GM12878 (cell line): ENCODE measurements at regions not wholly inside any gene's neighbourhood (a gene's known extent, or its start where the extent isn't known, plus 50 kb on each side); places are given as distances from the start of the nearest gene placed in this dataset.

Experiments used
- ATAC-seq: fragments of 200-7000 bp; cut with Tn5 transposase; 3 replicates; pipeline ENCODE4 v1.9.1; 2020; ENCODE audit warnings: mild to moderate bottlenecking, moderate library complexity
- BruUV-seq: library from RNA; stranded (reverse); fragments of 400-500 nt; replicated peaks from 2 replicates; lab custom pipeline; 2021; lab: Mats Ljungman, UMichigan
- CTCF ChIA-PET: fragments of 300-600 bp; sonication (Branson Sonifier 250); formaldehyde crosslinking; extraction: SDS; loops from one replicate; lab custom pipeline; 2021; ENCODE audit warnings: inconsistent platforms; lab: Yijun Ruan, JAX
- POLR2A ChIA-PET: fragments of 350-600 bp; formaldehyde crosslinking; extraction: SDS; loops from one replicate; lab custom pipeline; 2021; ENCODE audit warnings: inconsistent platforms; lab: Charles Lee
- RAD21 ChIA-PET: fragments of 300-600 bp; sonication (Branson Sonifier 250); formaldehyde crosslinking; loops from one replicate; lab custom pipeline; 2023; ENCODE audit warnings: antibody characterized with exemption; ENCODE audit not compliant: unreplicated experiment; lab: Charles Lee
- SMC1A ChIA-PET: fragments of 300-600 bp; sonication (Branson Sonifier 250); formaldehyde crosslinking; loops from one replicate; lab custom pipeline; 2023; ENCODE audit not compliant: unreplicated experiment, uncharacterized antibody; lab: Charles Lee
- DNase-seq: peaks from one replicate; pipeline ENCODE4 v3.0.0-alpha.2; 2011; ENCODE audit warnings: low read depth, low spot score
- FAIRE-seq: peaks from 3 replicates; lab custom pipeline; 2011; peaks lifted over from hg19 to GRCh38; lab: Jason Lieb, UNC
- H2AFZ ChIP-seq: 2 replicates; pipeline ENCODE4 v1.6.0; 2011; ENCODE audit warnings: low read depth, low read length, control low read depth; ENCODE audit not compliant: control insufficient read depth
- H3K27ac ChIP-seq: 2 replicates; pipeline ENCODE4 v1.5.1; 2011; ENCODE audit warnings: control low read depth; ENCODE audit not compliant: control insufficient read depth, insufficient read depth
- H3K27me3 ChIP-seq, 2 experiments: replicated peaks in 1 of 2; 2 replicates each; pipeline versions ENCODE4 v1.6.0 to v1.6.1; 2011; ENCODE audit warnings: low read length in 1 of 2; ENCODE audit not compliant: control insufficient read depth in 2 of 2, insufficient read depth in 2 of 2
- H3K36me3 ChIP-seq, 2 experiments: 2 replicates each; pipeline ENCODE4 v1.5.1; 2011; ENCODE audit warnings: low read length in 1 of 2; ENCODE audit not compliant: control insufficient read depth in 2 of 2, insufficient read depth in 2 of 2
- H3K4me1 ChIP-seq: 2 replicates; pipeline ENCODE4 v1.6.1; 2011; ENCODE audit warnings: mild to moderate bottlenecking, low read length, moderate library complexity, mixed read lengths; ENCODE audit not compliant: control insufficient read depth, insufficient read depth
- H3K4me2 ChIP-seq: 2 replicates; pipeline ENCODE4 v1.6.0; 2011; ENCODE audit warnings: control low read depth; ENCODE audit not compliant: control insufficient read depth, insufficient read depth
- H3K4me3 ChIP-seq: fragments of 200-600 bp; sonication (generic); 2 replicates; pipeline ENCODE4 v1.5.1; 2016
- H3K79me2 ChIP-seq: 2 replicates; pipeline ENCODE4 v1.6.0; 2011; ENCODE audit warnings: low read length; ENCODE audit not compliant: control insufficient read depth, insufficient read depth
- H3K9ac ChIP-seq: 2 replicates; pipeline ENCODE4 v1.8.0; 2011; ENCODE audit warnings: low read length, control low read depth, mixed read lengths; ENCODE audit not compliant: control insufficient read depth, insufficient read depth
- H3K9me3 ChIP-seq: replicated peaks from 3 replicates; pipeline ENCODE4 v1.5.1; 2011; ENCODE audit warnings: mild to moderate bottlenecking, low read length; ENCODE audit not compliant: control insufficient read depth, insufficient read depth
- H4K20me1 ChIP-seq: 2 replicates; pipeline ENCODE4 v1.6.0; 2011; ENCODE audit not compliant: control insufficient read depth, insufficient read depth
- ASH2L ChIP-seq: fragments of 300-600, 200-600 bp; sonication (generic); IDR thresholded peaks from 2 replicates; pipeline ENCODE4 v1.6.1; 2017; ENCODE audit warnings: low read depth, mild to moderate bottlenecking, borderline replicate concordance
- CEBPB ChIP-seq, 2 experiments: fragments of 150-350 bp in 1 of 2; IDR thresholded peaks; 2 replicates each; pipeline ENCODE4 v1.6.1; 2012 to 2014; ENCODE audit warnings: low read depth in 2 of 2, low read length in 2 of 2, borderline replicate concordance in 1 of 2, inconsistent platforms in 1 of 2
- EP300 ChIP-seq, 2 experiments: fragments of 150-350 bp in 1 of 2; IDR thresholded peaks; 2 replicates each; pipeline ENCODE4 v1.6.1; 2011 to 2012; ENCODE audit warnings: low read depth in 2 of 2, low read length in 2 of 2, borderline replicate concordance in 1 of 2, improper control_type of control experiment in 1 of 2, inconsistent platforms in 1 of 2; ENCODE audit not compliant: control insufficient read depth in 1 of 2
- JUNB ChIP-seq: IDR thresholded peaks from 2 replicates; pipeline ENCODE4 v1.6.1; 2016; ENCODE audit warnings: antibody characterized with exemption, mild to moderate bottlenecking
- MEF2B ChIP-seq: fragments of 450-650 bp; IDR thresholded peaks from 2 replicates; pipeline ENCODE4 v1.6.1; 2018; ENCODE audit warnings: mild to moderate bottlenecking, moderate library complexity; ENCODE audit not compliant: partially characterized antibody, poor library complexity, severe bottlenecking
- STAT1 ChIP-seq: fragments of 450-650 bp; conservative IDR thresholded peaks from 2 replicates; pipeline ENCODE4 v1.6.1; 2014; ENCODE audit warnings: antibody characterized with exemption, mild to moderate bottlenecking
- ZNF24 ChIP-seq: fragments of 450-650 bp; IDR thresholded peaks from 2 replicates; pipeline ENCODE4 v1.6.1; 2017; ENCODE audit warnings: antibody characterized with exemption, mild to moderate bottlenecking
- ZSCAN29 ChIP-seq: fragments of 450-650 bp; IDR thresholded peaks from 2 replicates; pipeline ENCODE4 v1.6.1; 2017; ENCODE audit warnings: mild to moderate bottlenecking, moderate library complexity
- WGBS: methylation state at CpG from one replicate; pipeline ENCODE4 v1.1.6; 2016; ENCODE audit warnings: low lambda C conversion rate; ENCODE audit not compliant: insufficient replicate concordance, insufficient coverage; ENCODE audit errors: missing lambda C conversion rate; 5-methylcytosine and 5-hydroxymethylcytosine counted together
- in situ Hi-C: fragments of 300-500 bp; cut with MboI; formaldehyde crosslinking; loops from 9 replicates; pipeline ENCODE4 v1.14.3; 2018; ENCODE audit warnings: mixed read lengths
- intact Hi-C: fragments of 100-400 bp; cut with micrococcal nuclease; formaldehyde crosslinking; loops from one replicate; pipeline ENCODE4 v1.14.2; 2022; ENCODE audit not compliant: unreplicated experiment

- H3K36me3 ChIP-seq, result no peaks in the 10 kb centered on the region
- SMC1A ChIA-PET, result no interaction called here
- intact Hi-C loops, result no loop called here
- no peaks in the 10 kb centered on the region for H3K79me2 ChIP-seq
- H3K4me2 ChIP-seq, result no peak overlapping the region
- no peak overlapping the region for H3K27ac ChIP-seq
- RAD21 ChIA-PET, result no interaction called here
- ATAC-seq, result no peak
- no peak for FAIRE-seq
- no peak overlapping the region for H3K4me3 ChIP-seq
- H3K4me1 ChIP-seq, result no peaks in the 10 kb centered on the region
- in situ Hi-C loops, result no loop called here
- H3K9ac ChIP-seq, result no peak overlapping the region
- BruUV-seq, result no TSS peak
- no peak overlapping the region for H2AFZ ChIP-seq
- H4K20me1 ChIP-seq, result no peaks in the 10 kb centered on the region
- POLR2A ChIA-PET, result no interaction called here
- H3K27me3 ChIP-seq, result no peaks in the 10 kb centered on the region
- CTCF ChIA-PET, result no interaction called here
- no CpG with 5 or more reads among the region's 2 CpGs for WGBS
- H3K9me3 ChIP-seq, result no peaks in the 10 kb centered on the region
- TF ChIP-seq MEF2B (no peak), ZNF24 (no peak)
- no peak for DNase-seq
These were observed 1172.6 kb upstream of the AMELY start for GRCh38 chrY:8084192-8084591.

GRCh38 chrY:8081151-8081550 lies 1169.6 kb upstream of the AMELY start:
- FAIRE-seq (no peak), ATAC-seq (no peak), DNase-seq (no peak)
- Histone ChIP-seq H3K9ac (no peak overlapping the region), H3K27ac (no peak overlapping the region), H3K4me1 (no peaks in the 10 kb centered on the region), H3K27me3 (no peaks in the 10 kb centered on the region), H3K9me3 (no peaks in the 10 kb centered on the region), H3K4me3 (no peak overlapping the region), H3K36me3 (no peaks in the 10 kb centered on the region), H2AFZ (no peak overlapping the region), H3K4me2 (no peak overlapping the region), H4K20me1 (no peaks in the 10 kb centered on the region), H3K79me2 (no peaks in the 10 kb centered on the region)
- ChIA-PET POLR2A (no interaction called here), CTCF (no interaction called here), SMC1A (no interaction called here), RAD21 (no interaction called here)
- intact Hi-C loops (no loop called here), in situ Hi-C loops (no loop called here)
- BruUV-seq, result no TSS peak
- TF ChIP-seq ASH2L (no peak), ZSCAN29 (no peak), CEBPB (IDR thresholded peaks at IDR 0.05; ENCODE audit: borderline replicate concordance in 1 of 2, low read depth in 2 of 2, low read length in 2 of 2) (no peak), EP300 (IDR thresholded peaks at IDR 0.05; ENCODE audit: borderline replicate concordance in 1 of 2, control insufficient read depth in 1 of 2, low read depth in 2 of 2, low read length in 2 of 2) (no peak), STAT1 (no peak), JUNB (no peak)
